ENCODE measurements at regions not wholly inside any gene's neighbourhood (a gene's known extent, or its start where the extent isn't known, plus 50 kb on each side); places are given as distances from the start of the nearest gene placed in this dataset.

- intact Hi-C loops (cut with DNase I), result no loop called here
- TF ChIP-seq POLR2A (IDR thresholded peaks at IDR 0.05) (no peak), CTCF (IDR thresholded peaks at IDR 0.05) (no peak)
- Histone ChIP-seq H3K4me3 (replicated peaks in 1 of 3) (no peak overlapping the region), H3K27me3 (no peaks in the 10 kb centered on the region), H3K9me3 (no peaks in the 10 kb centered on the region), H3K36me3 (no peaks in the 10 kb centered on the region), H3K27ac (no peak overlapping the region), H3K4me1 (no peaks in the 10 kb centered on the region)
- 51 to 95% methylated on average over 2 of the region's 2 CpGs for WGBS, 2 donors
- DNase-seq, result no peak
Measured at GRCh38 chr4:178556796-178557195, 1114.6 kb upstream of the AGA start.

- H3K27me3 ChIP-seq, result no peaks in the 10 kb centered on the region
- TF ChIP-seq POLR2A (IDR thresholded peaks at IDR 0.05) (no peak), CTCF (IDR thresholded peaks at IDR 0.05) (no peak)
- 71 to 76% methylated on average over 7 of the region's 7 CpGs for WGBS, 2 donors
Measured at GRCh38 chr4:178577933-178578332, 1135.7 kb upstream of the AGA start.

GRCh38 chr4:178595500-178596138 lies 1153.4 kb upstream of the AGA start:
- Histone ChIP-seq H3K27ac (no peak overlapping the region), H3K27me3 (no peaks in the 10 kb centered on the region), H3K36me3 (no peaks in the 10 kb centered on the region), H3K9me3 (no peaks in the 10 kb centered on the region), H3K4me3 (replicated peaks in 1 of 3) (no peak overlapping the region), H3K4me1 (no peaks in the 10 kb centered on the region)
- DNase-seq, result no peak
- intact Hi-C loops (cut with DNase I), result no loop called here
- 73 to 79% methylated on average over 6 of the region's 6 CpGs for WGBS, 2 donors
- TF ChIP-seq CTCF (IDR thresholded peaks at IDR 0.05) (no peak), POLR2A (IDR thresholded peaks at IDR 0.05) (no peak)

More at GRCh38 chr4:178577933-178578332, 1135.7 kb upstream of the AGA start:
- H3K4me3 ChIP-seq (replicated peaks in 1 of 3), result no peak overlapping the region
- no peak for DNase-seq
- H3K4me1 ChIP-seq, result no peaks in the 10 kb centered on the region
- intact Hi-C loops (cut with DNase I), result no loop called here
- no peaks in the 10 kb centered on the region for H3K36me3 ChIP-seq
- no peaks in the 10 kb centered on the region for H3K9me3 ChIP-seq
- H3K27ac ChIP-seq, result no peak overlapping the region

DNA sequence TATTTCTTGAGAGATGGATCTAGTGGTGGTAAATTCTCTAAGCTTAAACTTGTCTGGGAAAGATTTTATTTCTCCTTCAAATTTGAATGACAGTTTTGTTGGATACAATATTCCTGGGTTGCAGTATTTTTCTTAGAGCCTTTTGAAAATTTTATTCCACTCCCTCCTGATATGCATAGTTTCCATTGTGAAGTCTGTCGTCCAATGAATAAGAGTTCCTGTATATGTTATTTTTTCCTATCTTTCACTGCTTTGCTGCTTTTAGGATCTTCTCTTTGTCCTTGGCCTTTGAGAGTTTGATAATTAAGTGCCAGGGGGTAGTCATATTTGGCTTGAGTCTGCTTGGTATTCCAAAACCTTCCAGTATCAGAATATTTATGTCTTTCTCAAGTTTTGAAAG lies 1156.4 kb upstream of the AGA start:
- Histone ChIP-seq H3K27ac (no peak overlapping the region), H3K27me3 (no peaks in the 10 kb centered on the region), H3K4me3 (replicated peaks in 1 of 3) (no peak overlapping the region), H3K9me3 (no peaks in the 10 kb centered on the region), H3K4me1 (no peaks in the 10 kb centered on the region), H3K36me3 (no peaks in the 10 kb centered on the region)
- WGBS, 2 donors, result 76 to 79% methylated on average over 1 of the region's 1 CpG
- no peak for TF ChIP-seq CTCF (IDR thresholded peaks at IDR 0.05)
- TF ChIP-seq POLR2A (IDR thresholded peaks at IDR 0.05), result no peak
- intact Hi-C loops (cut with DNase I), result no loop called here
- DNase-seq, result no peak

GRCh38 chr4:178599521-178599920 lies 1157.3 kb upstream of the AGA start:
- H3K36me3 ChIP-seq, result no peaks in the 10 kb centered on the region
- intact Hi-C loops (cut with DNase I), result no loop called here
- TF ChIP-seq POLR2A (IDR thresholded peaks at IDR 0.05) (no peak), CTCF (IDR thresholded peaks at IDR 0.05) (no peak)
- no peaks in the 10 kb centered on the region for H3K27me3 ChIP-seq
- H3K4me1 ChIP-seq, result no peaks in the 10 kb centered on the region
- DNase-seq, result no peak
- no peak overlapping the region for H3K27ac ChIP-seq
- H3K9me3 ChIP-seq, result no peaks in the 10 kb centered on the region
- no peak overlapping the region for H3K4me3 ChIP-seq (replicated peaks in 1 of 3)
